GM10248 (cell line): ENCODE measurements at regions not wholly inside any gene's neighbourhood (a gene's known extent, or its start where the extent isn't known, plus 50 kb on each side); places are given as distances from the start of the nearest gene placed in this dataset.

ENCODE experiments used
- CTCF ChIA-PET: fragments of 300-600 bp; sonication (Branson Sonifier 250); formaldehyde crosslinking; extraction: SDS; loops from one replicate; lab custom pipeline; 2021; ENCODE audit warnings: antibody characterized with exemption; lab: Yijun Ruan, JAX
- POLR2A ChIA-PET: fragments of 350-650 bp; sonication (Branson Sonifier 250); formaldehyde crosslinking; extraction: SDS; loops from one replicate; lab custom pipeline; 2020; ENCODE audit warnings: antibody characterized with exemption; lab: Yijun Ruan, JAX
- DNase-seq: peaks from one replicate; pipeline ENCODE4 v3.0.0; 2012; ENCODE audit errors: extremely low spot score
- CTCF ChIP-seq: IDR thresholded peaks from 2 replicates; pipeline ENCODE4 v1.5.1; 2012; ENCODE audit warnings: mild to moderate bottlenecking, low read depth; ENCODE audit errors: extremely low read depth, missing control alignments, control extremely low read depth

- no peak for TF ChIP-seq CTCF
- CTCF ChIA-PET: no interaction called here
- POLR2A ChIA-PET: no interaction called here
- no peak for DNase-seq
Measured at GRCh38 chrX:15909605-15910004, 55.0 kb upstream of the AP1S2 start.

- POLR2A ChIA-PET: no interaction called here
- CTCF ChIA-PET: no interaction called here
- DNase-seq: no peak
- no peak for TF ChIP-seq CTCF
Measured at GRCh38 chrX:15908603-15909290, 54.1 kb upstream of the AP1S2 start.

- TF ChIP-seq CTCF: no peak
- no peak for DNase-seq
- ChIA-PET CTCF (no interaction called here), POLR2A (no interaction called here)
Measured at GRCh38 chrX:15906041-15906943, 51.7 kb upstream of the AP1S2 start.
